Hepatic stellate cell (primary cell): ENCODE measurements at regions not wholly inside any gene's neighbourhood (a gene's known extent, or its start where the extent isn't known, plus 50 kb on each side); places are given as distances from the start of the nearest gene placed in this dataset.
"Not testable (repeated sequence)": the region's sequence is repeated elsewhere in the genome, so short reads cannot be mapped to it uniquely, and the experiment has no call there.

Experiments used
- DNase-seq: peaks from one replicate; pipeline ENCODE4 v3.0.0; 2011; ENCODE audit warnings: low spot score

DNA sequence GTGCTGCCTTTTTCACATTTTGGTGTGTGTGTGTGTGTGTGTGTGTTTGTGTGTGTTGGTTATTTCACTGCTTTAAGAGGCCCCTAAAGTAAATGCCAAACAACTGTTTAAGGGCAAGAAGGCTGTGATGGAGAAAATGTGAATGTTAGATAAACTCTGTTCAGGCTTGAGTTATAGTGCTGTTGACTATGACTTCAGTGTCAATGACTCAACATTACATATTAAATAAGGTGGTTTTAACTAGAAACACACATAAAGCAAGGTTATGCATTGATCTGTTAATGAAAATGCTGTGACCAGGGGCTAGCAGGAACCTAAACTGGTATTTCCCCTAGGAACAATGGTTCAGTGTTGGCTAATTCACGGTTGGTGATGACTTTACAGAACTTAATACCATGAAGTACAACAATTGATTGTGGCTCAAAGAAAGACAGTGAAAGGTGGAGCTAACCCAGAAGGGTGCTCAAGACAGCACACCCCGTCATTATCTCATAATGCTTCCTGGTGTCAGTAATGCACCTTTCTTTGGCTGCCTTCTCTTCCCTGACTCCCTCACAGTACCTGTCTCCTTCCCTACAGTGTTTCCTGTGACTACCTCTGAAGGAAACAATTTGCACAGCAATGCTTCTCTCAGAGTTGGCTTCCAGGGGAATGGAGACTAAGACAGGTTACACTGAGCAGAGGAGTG, 116.1 kb downstream of the RIN2 start:
- no peak for DNase-seq

DNA sequence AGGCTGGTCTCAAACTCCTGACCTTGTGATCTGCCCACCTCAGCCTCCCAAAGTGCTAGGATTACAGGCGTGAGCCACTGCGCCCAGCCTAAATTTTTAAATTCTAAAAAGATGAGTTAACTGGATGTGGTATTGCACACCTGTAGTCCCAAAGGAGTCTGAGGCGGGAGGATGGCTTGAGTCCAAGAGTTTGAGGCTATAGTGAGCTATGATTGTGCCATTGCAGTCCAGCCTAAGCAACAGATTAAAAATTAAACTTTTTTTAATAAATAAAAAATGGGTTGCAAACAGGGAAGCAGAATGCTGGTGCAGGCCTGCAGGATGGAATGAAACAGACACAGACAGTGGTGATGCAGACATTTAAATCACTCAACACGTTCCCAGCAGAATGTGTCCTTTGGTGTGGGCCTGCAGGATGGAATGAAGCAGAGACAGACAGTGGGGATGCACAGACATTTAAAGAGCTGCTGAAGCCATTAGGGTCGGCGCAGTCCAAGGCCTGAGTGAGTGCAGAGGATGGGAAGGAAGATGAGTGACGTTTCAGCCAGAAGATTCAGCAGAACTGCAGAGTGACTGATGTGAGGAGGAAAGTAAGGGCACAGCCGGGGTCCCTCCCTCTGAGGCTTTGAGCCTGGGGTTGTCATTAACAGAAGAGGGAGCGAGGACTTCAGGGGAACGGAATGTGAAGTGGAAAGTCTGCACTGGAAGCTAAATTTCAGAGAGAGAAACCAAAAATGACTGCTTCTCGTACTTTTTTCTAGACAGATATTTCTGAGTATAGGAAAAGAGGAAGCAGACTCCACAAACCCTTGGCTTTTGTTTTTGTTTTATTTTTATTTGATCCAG, 117.5 kb downstream of the RIN2 start:
- DNase-seq: peak; percentile 42

- DNase-seq: no peak
Observed at GRCh38 chr20:19876828-19877460, 118.9 kb downstream of the RIN2 start.

GRCh38 chr20:19879874-19880255, 121.8 kb downstream of the RIN2 start:
- DNase-seq: not testable (repeated sequence)

GRCh38 chr20:19880256-19881079, 122.4 kb downstream of the RIN2 start:
- DNase-seq: peak; percentile 52

GRCh38 chr20:19881080-19881840, 123.2 kb downstream of the RIN2 start:
- no peak for DNase-seq

DNA sequence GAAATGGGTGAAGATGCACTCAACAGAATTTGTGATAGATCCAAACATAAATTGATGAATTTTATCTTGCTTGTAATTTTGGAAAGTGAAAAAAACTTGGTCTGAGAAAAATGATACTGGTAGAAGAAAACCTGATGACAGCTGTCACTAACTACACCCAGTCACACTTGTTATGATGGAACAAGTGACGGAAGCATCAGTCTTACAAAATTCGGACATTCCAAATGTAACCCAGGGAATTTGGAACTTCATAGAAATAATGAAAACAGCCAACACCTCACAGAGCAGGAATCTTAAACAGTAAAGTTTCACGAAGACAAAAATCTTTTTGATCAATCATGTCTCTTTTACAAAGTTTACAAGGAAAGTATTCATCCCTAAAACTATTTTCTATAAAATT, 123.9 kb downstream of the RIN2 start:
- no peak for DNase-seq

DNA sequence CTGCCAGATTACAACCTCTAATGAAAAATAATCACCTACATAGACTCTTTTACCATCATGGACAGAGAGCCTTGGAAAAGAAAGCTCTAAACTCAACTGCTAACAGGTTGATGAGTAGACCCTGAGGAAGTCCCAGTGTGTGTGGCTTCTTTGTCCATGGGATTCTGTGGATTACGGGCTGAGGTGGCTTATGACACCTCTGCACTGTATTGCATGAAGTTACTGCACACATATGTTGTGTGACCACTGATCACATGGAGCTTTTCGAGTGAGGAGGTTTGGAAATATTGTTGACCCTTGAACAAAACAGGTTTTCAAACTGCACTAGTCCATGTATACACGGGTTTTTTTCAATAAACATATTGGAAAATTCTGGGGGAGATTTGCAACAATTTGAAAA, 124.4 kb downstream of the RIN2 start:
- DNase-seq: no peak

DNA sequence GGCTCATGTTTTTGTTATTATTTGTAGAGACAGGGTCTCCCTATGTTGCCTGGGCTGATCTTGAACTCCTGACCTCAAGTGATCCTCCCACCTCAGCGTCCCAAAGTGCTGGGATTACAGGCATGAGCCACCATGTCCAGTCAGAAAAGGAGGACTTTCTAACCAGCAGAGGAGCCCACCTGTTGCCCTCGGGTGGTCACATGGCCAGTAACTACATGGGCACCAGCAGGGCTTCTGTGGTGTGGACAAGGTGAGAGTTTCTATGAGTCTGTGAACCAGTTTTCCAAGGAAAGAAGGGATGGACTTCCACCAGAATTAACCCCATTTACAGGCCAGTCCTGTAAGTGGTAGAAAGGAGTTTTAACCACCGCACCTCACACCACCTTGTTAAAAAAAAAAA, 125.4 kb downstream of the RIN2 start:
- no peak for DNase-seq

GRCh38 chr20:19885594-19885938, 127.5 kb downstream of the RIN2 start:
- DNase-seq: no peak

DNA sequence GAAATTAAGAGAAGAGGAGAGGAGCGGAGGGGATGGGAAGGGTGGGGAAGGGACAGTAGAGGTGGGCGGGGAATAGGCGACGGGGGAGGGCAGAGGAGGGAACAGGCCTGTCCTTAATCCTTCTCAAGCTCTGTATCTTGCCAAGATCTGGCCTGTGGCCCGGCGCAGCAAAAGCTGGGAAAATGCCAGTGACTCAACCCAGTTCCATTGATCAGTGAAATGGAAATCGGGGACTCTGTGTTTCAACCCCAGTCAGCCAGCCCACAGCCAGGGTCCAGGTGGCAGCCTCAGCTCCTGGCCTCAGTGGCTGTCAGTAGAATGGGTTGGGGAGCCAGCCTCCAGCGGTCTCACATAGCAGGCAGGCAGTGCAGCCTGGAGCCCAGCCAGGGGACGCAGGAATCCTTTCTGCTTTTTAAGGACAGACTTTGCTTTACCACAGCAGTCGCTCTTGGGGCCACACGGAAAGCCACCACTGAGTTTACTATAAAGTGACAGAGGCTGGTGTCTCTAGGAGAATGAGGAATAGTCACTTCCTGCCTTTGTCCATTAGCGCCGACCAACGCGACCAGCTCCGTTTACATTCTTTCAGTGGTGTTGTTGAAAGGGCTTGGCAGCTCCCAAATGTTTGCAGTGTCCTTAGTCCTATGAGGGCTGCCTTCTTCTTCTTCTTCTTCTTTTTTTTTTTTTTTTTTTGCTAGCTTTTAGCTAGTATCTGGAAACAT, 128.0 kb downstream of the RIN2 start:
- DNase-seq: peak; percentile 31

DNA sequence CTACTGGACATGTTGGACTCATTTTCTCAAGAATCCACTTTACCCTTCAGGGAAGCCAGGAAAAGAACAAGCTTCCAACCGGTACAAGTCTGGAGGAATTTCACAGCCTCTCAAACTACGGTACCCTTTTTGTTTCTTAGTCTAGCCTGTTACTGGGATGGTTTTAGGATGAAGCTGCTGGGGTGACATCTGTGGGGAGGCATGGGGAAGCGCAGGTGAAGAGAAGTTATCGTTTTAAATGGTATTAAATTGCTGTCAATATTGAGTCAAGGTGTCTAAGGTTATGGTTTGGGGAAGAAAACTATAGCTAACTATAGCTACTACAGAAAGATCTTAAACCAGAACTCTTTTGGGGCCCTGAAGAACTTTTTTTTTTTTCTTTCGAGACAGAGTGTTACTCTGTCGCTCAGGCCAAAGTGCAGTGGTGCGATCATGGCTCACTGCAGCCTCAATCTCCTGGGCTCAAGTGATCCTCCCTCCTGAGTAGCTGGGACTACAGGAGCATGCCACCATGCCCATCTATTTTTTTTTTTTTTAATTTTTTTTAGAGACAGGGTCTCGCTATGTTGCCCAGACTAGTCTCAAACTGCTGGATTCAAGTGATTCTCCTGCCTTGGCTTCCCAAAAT, 128.7 kb downstream of the RIN2 start:
- DNase-seq: peak; percentile 31

DNA sequence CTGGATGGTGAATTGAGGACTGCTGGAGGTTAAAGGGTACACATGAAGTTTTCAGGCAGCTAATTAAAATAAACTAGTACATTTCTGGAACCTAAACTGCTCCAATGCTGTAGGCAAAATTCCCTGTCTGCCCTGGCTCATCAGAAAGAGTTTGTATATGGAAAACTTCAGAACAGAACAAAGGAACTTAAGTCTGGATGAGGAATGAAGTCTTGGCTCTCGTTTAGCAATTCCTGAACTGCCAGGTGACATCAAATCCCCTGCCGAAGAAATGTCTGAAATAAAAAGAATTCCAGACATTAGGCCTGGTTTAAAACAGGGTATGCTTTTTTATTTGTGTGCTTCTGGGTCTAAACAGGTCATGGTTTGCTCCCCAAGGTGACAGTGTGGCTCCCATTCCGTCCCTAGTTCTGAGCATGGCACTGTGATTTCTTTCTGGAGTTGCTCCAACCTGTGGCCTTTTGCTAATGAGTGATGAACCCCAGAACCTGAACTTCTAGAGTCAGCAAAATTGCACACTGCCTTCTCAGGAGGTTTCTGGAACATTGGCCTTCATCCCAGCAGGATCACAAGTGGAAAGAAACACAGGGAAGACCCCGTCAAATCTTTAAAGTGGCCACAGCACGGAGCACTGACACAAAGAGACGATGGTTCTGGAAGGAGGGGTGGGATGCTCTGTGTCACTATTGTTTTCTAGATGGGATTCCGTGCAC, 129.4 kb upstream of the NAA20 start:
- DNase-seq: no peak

- no peak for DNase-seq
Observed at GRCh38 chr20:19888269-19888671, 128.9 kb upstream of the NAA20 start.

DNA sequence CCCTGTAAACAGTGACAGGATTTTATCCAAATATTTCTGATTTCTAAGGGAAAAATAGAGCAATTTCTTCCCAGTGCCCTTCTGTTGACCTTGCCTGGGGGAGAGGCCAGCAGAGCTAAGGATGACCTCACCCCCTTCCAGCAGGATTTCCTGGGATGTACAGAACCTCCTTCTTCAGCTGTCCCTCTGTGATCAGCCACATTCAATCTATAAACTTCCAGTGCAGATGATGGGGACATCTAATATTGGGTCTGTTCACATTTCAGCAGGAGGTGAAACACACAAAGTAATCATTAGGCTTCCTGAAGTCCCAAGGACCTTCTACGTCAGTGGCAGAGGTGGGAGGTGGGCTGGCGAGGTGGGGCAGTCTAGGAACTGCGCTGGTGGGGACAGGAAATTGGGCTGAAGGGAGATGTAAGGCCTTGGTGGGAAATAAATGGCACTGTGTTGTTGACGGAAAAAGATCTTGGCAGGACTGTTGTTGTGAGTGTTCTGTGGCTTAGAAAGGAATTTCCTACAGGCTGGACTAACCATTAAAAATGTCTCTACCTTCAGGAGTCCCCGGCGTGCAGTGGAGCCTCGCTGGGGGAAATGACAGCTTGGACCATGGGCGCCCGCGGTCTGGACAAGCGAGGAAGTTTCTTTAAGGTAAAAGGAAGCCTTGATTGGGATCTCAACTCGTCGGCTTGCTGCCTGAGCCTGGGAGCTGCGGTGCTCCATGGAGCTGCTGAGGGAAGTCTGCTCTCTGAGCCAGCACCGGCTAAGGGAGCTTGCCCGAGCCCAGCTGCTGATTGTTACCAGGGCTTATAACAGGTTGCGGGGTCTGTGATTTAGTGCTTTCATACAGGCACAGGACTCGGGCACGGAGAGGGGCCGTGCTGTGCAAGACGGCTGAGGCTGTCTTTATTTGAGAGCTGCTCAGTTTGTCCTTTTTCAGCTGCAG, 127.9 kb upstream of the NAA20 start:
- peak; percentile 75 for DNase-seq

- no peak for DNase-seq
Observed at GRCh38 chr20:19890445-19891051, 126.6 kb upstream of the NAA20 start.

DNA sequence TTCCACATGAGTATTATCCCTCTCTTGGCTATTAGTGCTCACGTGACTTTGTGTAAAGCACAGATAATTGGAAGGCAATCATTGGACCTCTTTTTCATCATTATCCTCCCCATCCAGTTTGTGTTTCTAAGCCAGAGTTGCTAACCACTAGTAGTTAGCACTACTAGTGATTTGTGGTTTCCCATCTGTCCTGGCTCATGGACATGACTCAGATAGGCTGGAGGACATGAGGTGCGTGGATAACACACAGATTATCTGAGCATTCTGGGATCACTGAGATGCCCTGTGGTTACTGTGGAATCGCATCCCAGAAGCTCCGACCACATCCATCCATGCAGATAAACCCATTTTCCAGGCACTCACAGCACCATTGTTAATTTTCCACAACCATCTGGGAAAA, 123.8 kb upstream of the NAA20 start:
- DNase-seq: no peak

DNA sequence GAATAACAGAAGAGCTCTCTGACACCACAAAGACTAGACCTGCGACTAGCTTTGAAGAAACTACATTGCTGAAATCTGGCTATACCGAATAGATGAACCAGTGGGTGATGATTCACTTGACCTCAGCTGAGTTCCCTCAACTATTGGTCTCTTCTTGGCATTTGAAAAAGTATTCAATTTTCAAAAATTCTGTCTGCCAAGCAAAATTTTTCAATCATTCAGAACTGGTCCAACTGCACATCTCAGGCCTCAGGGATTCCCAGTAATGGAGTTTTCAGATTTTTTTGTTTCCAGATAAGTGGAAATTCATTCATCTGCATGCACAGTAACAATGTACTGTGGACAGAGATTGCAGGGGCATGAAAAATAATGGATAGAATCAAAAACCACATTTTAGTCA, 121.4 kb upstream of the NAA20 start:
- no peak for DNase-seq
